Activated T-helper 2 cell treated with anti-CD3 and anti-CD28 coated beads, Interferon-gamma antibody, Interleukin-2, Interleukin-4, amounts not matched to agents 10 μg/mL and 5 μg/mL and 100 μg/mL, durations not matched to agents 14 hours and 24 hours and 36 hours (primary cell): ENCODE measurements at regions not wholly inside any gene's neighbourhood (a gene's known extent, or its start where the extent isn't known, plus 50 kb on each side); places are given as distances from the start of the nearest gene placed in this dataset.

Experiments used
- DNase-seq: peaks from one replicate; pipeline ENCODE4 v3.0.0; 2021; ENCODE audit warnings: low spot score
- H3K27ac Mint-ChIP-seq: one replicate; pipeline ENCODE4 v1.8.0; 2021; ENCODE audit warnings: mixed read lengths
- H3K27me3 Mint-ChIP-seq: one replicate; pipeline ENCODE4 v1.8.0; 2021; ENCODE audit warnings: low read depth, mixed read lengths
- H3K36me3 Mint-ChIP-seq: one replicate; pipeline ENCODE4 v1.8.0; 2021; ENCODE audit warnings: low read depth, mixed read lengths
- H3K4me1 Mint-ChIP-seq: one replicate; pipeline ENCODE4 v1.8.0; 2021; ENCODE audit warnings: low read depth, mixed read lengths
- H3K4me3 Mint-ChIP-seq: one replicate; pipeline ENCODE4 v1.8.0; 2021; ENCODE audit warnings: low read depth, mild to moderate bottlenecking, moderate library complexity, mixed read lengths
- H3K9me3 Mint-ChIP-seq: one replicate; pipeline ENCODE4 v1.8.0; 2021; ENCODE audit warnings: mixed read lengths
- intact Hi-C: fragments of 100-400 bp; cut with micrococcal nuclease; formaldehyde crosslinking; loops from one replicate; pipeline ENCODE4 v1.15.1; 2023

DNA sequence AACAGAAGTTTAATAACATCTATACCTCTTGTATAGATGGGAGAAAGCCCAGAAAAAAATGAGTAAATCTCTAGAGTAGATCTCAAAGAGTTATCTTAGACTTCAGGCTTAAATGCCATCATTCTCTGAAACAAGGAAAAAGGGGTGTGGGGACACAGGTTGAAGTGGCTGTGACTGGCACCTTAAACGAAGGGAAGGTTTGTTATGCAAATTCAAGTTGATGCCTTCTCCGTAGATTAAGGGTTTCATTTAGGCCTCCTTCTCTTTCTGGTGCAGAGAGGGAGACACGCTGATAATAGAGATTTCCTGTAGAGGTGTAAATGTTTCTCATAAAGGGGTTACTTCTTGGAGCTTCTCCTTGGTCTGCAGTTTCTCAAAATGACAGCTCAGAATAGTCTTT is 252.1 kb downstream of the CD83 start:
- DNase-seq: no peak
- intact Hi-C loops: no loop called here
- H3K9me3 Mint-ChIP-seq: no peaks in the 10 kb centered on the region
- no peaks in the 10 kb centered on the region for H3K36me3 Mint-ChIP-seq
- H3K4me1 Mint-ChIP-seq: peaks cover 22% of the 10 kb centered on the region
- H3K4me3 Mint-ChIP-seq: no peak overlapping the region
- no peak overlapping the region for H3K27ac Mint-ChIP-seq
- H3K27me3 Mint-ChIP-seq: no peaks in the 10 kb centered on the region

GRCh38 chr6:14371530-14371929 is 254.0 kb downstream of the CD83 start:
- Mint-ChIP-seq H3K4me1 (peaks cover 33% of the 10 kb centered on the region), H3K9me3 (no peaks in the 10 kb centered on the region), H3K27ac (no peak overlapping the region), H3K27me3 (no peaks in the 10 kb centered on the region), H3K4me3 (no peak overlapping the region), H3K36me3 (no peaks in the 10 kb centered on the region)
- DNase-seq: no peak
- intact Hi-C loops: no loop called here

DNA sequence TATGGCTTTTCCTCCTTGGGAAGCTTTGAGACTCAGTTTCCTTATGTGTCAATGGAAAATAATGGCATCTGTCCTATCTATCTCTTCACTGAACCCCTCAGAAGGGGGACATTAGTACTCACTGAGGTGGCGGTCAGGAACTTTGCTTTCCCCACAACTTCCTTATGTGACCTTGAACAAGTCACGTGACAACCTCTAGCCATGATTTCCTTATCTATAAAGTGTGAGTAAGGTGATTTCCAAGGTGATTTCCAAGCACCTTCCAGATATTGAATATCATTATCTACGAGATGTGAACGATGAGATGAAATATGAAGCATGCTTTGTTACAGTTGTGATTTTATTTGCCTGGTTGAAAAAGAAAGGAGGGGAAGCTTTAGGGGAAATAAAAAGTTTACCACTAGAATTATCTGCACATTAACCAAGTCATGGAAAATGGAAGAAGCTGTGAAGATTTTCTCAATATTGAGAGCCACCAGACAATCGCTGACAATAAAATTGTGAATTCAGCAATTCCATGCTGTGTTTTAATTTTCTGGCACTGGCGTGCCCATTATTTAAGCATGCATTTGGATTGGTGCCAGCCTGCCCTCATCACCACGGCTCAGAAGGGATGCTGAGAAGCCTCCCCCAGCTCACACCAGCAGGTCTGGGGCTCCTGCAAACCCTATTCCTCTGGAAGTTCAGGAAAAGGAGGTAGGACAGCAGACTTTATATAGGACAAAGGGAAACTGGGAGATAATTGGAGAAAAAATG is 255.3 kb downstream of the CD83 start:
- H3K9me3 Mint-ChIP-seq: peaks cover under 1% of the 10 kb centered on the region
- no peaks in the 10 kb centered on the region for H3K36me3 Mint-ChIP-seq
- H3K4me3 Mint-ChIP-seq: no peak overlapping the region
- no peak for DNase-seq
- no peaks in the 10 kb centered on the region for H3K27me3 Mint-ChIP-seq
- intact Hi-C loops: no loop called here
- H3K4me1 Mint-ChIP-seq: peaks cover 36% of the 10 kb centered on the region
- H3K27ac Mint-ChIP-seq: no peak overlapping the region

GRCh38 chr6:14373648-14374437 is 256.3 kb downstream of the CD83 start:
- peaks cover 4% of the 10 kb centered on the region for H3K9me3 Mint-ChIP-seq
- no peak for DNase-seq
- intact Hi-C loops: no loop called here
- H3K27ac Mint-ChIP-seq: no peak overlapping the region
- no peak overlapping the region for H3K4me3 Mint-ChIP-seq
- no peaks in the 10 kb centered on the region for H3K27me3 Mint-ChIP-seq
- no peaks in the 10 kb centered on the region for H3K36me3 Mint-ChIP-seq
- H3K4me1 Mint-ChIP-seq: peaks cover 36% of the 10 kb centered on the region

DNA sequence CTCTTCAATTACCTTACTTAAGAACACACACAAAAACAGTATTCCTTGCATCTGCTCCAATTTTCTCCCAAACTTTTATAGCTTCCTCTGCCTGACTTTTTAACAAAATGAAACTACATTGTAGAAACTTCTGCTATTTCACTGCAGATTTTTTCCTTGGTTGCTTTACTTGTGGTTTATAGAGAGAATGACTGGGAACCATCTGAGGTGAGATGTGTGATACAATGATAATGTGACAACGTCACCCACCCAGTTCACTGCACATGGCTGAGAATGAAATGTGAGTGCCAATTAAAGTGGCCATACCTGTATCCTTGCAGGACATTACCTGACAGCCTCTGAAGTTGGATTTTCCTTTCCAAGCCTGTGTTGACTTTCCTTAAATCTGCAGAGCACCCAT is 258.4 kb downstream of the CD83 start:
- Mint-ChIP-seq H3K36me3 (peaks cover 3% of the 10 kb centered on the region), H3K9me3 (peaks cover 4% of the 10 kb centered on the region), H3K4me3 (no peak overlapping the region), H3K27ac (no peak overlapping the region), H3K4me1 (peaks cover 49% of the 10 kb centered on the region), H3K27me3 (no peaks in the 10 kb centered on the region)
- intact Hi-C loops: loop anchor here (2.0 kb wide), 2 partner anchors 49 to 77 kb away; no protein-coding TSS in a partner anchor
- no peak for DNase-seq

- H3K9me3 Mint-ChIP-seq: peaks cover 4% of the 10 kb centered on the region
- H3K36me3 Mint-ChIP-seq: peaks cover 3% of the 10 kb centered on the region
- H3K4me3 Mint-ChIP-seq: no peak overlapping the region
- no peak overlapping the region for H3K27ac Mint-ChIP-seq
- intact Hi-C loops: no loop called here
- no peaks in the 10 kb centered on the region for H3K27me3 Mint-ChIP-seq
- DNase-seq: no peak
- peaks cover 55% of the 10 kb centered on the region for H3K4me1 Mint-ChIP-seq
These were observed 262.0 kb downstream of the CD83 start for GRCh38 chr6:14379568-14379967.

- Mint-ChIP-seq H3K36me3 (peaks cover 3% of the 10 kb centered on the region), H3K9me3 (peaks cover 4% of the 10 kb centered on the region), H3K27ac (no peak overlapping the region), H3K27me3 (no peaks in the 10 kb centered on the region), H3K4me1 (peaks cover 54% of the 10 kb centered on the region), H3K4me3 (no peak overlapping the region)
- DNase-seq: no peak
- intact Hi-C loops: no loop called here
These were observed 262.7 kb downstream of the CD83 start for GRCh38 chr6:14380086-14380820.

DNA sequence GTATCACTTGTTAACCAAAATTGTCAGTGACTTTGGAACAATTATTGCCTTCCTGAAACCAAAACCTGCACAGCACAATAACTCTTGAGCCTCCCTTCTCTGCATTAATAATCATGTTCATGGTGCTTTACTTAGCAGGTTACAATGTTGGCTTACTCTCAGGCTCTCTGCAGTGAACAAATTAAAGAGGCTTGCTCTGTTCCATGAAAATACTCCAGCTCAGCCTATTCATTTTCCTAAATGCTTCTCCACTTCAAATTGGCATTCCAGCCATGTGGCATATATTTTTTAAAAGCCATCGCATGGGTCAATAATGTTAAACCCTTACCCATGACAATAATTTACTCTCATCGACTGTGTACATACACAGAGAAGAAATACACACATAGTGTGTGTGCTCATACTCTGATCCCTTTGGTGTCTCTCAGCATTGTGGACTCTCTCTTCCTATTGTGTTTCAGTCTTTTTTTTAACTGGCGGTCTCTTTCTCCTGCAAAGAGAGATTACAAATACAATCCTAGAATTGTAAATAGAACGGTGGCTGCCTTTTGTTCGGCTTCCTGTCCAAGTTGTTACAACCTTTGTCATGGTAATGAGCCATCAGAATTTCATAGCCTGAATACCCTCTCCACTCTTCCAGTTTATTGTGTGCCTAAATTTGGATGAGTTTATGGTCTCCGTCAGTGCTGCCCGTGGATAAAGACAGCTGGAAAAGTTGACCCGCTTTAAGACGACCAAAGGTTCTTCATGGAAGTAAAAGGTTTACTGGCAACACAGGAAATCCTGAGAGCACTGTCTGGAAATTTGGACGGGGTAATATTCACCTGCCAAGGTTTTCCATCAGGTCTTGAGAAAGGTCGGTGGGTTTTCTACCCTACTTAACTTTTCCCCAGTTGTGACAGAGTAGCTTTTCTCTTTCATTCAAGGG is 263.6 kb downstream of the CD83 start:
- H3K27ac Mint-ChIP-seq: no peak overlapping the region
- H3K4me1 Mint-ChIP-seq: peaks cover 49% of the 10 kb centered on the region
- no peak for DNase-seq
- no peak overlapping the region for H3K4me3 Mint-ChIP-seq
- intact Hi-C loops: no loop called here
- H3K36me3 Mint-ChIP-seq: peaks cover 3% of the 10 kb centered on the region
- peaks cover 4% of the 10 kb centered on the region for H3K9me3 Mint-ChIP-seq
- H3K27me3 Mint-ChIP-seq: no peaks in the 10 kb centered on the region

DNA sequence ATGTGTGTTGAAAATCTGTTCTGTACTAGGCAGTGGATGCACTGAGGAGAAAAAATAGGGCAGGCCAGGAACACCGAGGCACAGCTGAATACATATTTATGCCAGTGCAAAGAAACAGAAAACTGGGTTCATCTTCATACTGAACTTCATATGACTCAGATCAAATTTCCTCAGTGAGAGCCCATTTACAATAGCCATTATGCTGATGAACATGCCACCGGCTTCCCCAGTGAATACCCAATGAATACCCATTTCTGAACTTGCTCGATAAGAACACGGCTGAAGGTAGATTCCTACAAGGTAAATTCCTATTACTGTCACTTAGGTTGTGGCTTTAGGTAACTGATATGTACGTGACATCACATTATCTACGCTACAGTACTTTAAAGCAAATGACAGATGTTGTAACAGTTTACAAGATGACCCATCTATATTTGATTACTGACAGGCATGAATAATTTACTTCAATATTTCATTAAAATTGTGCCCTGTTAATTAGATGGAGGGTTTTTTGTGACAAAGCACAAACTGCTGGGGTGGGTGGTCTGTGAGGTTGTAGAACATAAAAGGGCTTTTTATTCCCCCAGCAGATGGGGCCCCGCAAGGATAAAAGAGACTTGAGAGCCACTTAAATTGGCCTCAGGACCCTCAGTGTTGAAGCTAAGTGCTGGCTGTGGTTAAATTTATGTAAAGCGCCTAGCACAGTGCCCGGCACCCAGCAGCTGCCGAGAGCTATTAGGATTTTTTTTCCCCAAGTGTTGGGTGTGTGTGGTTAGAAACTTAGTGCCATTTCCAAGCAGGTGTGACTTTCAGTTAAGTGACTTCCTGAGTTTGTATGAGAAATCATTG is 264.5 kb downstream of the CD83 start:
- H3K4me3 Mint-ChIP-seq: no peak overlapping the region

DNA sequence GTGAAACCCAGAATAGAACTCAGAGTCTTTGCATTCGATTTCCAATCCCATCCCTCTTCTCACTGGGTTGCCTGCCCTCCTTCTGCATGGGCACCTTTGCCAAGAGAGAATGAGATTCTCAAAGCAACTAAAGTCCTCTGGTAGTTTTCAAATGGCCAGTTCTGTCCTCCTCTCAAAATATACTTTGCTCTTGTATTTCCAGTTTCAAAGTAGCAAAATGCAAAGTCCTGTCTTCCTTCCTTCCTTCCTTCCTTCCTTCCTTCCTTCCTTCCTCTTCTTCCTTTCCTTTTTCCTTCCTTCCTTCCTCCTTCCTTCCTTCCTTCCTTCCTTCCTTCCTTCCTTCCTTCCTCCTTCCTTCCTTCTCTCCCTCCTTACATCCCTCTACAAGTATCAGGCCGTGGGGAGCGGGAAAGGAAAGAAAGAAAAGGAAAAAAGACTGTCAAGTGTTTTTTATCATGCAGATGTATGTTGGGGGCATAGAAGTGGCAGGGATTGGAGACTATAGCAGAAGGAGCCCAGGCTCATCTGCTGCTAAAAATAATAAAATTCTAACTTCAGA is 265.2 kb downstream of the CD83 start:
- no peaks in the 10 kb centered on the region for H3K27me3 Mint-ChIP-seq
- no peak for DNase-seq
- H3K27ac Mint-ChIP-seq: no peak overlapping the region
- H3K4me1 Mint-ChIP-seq: peaks cover 53% of the 10 kb centered on the region
- intact Hi-C loops: no loop called here
- H3K9me3 Mint-ChIP-seq: peaks cover 4% of the 10 kb centered on the region
- H3K36me3 Mint-ChIP-seq: peaks cover 3% of the 10 kb centered on the region
- H3K4me3 Mint-ChIP-seq: no peak overlapping the region

More for the DNA sequence above, 264.5 kb downstream of the CD83 start:
- H3K4me1 Mint-ChIP-seq: peaks cover 52% of the 10 kb centered on the region
- no peaks in the 10 kb centered on the region for H3K27me3 Mint-ChIP-seq
- H3K9me3 Mint-ChIP-seq: peaks cover 4% of the 10 kb centered on the region
- no peak overlapping the region for H3K27ac Mint-ChIP-seq
- peaks cover 3% of the 10 kb centered on the region for H3K36me3 Mint-ChIP-seq
- intact Hi-C loops: no loop called here
- no peak for DNase-seq

DNA sequence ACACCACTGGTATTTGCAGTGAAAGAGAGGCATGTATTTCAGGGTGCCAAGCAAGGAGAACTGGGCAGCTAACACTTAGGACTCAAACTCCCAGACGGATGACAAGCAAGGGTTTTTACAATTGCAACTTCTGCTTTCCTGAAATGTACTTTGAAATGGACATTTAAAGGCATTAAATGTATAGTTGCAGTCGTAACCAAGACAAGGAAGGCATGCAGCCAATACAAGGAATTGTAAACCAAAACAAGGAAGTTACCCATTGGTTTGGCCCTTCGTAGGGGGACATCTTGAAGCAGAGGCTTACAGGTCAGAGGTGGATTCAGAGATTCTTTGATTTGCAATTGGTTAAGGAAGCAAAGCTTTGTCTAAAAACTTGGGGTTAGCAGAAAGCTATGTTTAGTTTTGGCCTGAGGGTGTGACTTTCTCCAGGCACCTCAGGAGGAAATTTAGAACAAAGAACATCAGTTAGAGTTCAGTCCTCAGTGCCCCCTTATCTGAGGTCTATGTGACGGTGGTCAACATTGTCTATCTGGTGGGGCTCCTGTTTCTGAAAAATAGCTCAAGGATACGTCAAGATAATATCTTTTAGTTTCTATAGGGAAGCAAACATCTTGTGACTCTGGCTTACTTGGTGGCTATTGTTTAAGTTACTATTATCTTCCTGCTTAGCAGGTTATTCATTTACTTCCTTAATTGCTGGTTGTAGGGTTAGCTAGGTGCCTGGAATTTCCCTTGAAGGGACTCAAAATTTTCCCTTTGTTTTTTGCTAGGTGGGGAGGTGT is 266.0 kb downstream of the CD83 start:
- no peak for DNase-seq
- Mint-ChIP-seq H3K36me3 (peaks cover 3% of the 10 kb centered on the region), H3K4me1 (peaks cover 54% of the 10 kb centered on the region), H3K9me3 (no peaks in the 10 kb centered on the region), H3K27me3 (no peaks in the 10 kb centered on the region), H3K27ac (no peak overlapping the region), H3K4me3 (no peak overlapping the region)
- intact Hi-C loops: no loop called here
